GM18507 (cell line): ENCODE measurements at regions not wholly inside any gene's neighbourhood (a gene's known extent, or its start where the extent isn't known, plus 50 kb on each side); places are given as distances from the start of the nearest gene placed in this dataset.
A peak's percentile ranks its signal among the peaks of the same experiment; 100 is the strongest.

Source experiments
- DNase-seq: peaks from one replicate; pipeline ENCODE4 v3.0.0; 2011; ENCODE audit warnings: low read depth; ENCODE audit not compliant: insufficient read length; ENCODE audit errors: extremely low spot score
- FAIRE-seq: peaks from 2 replicates; lab custom pipeline; 2011; peaks lifted over from hg19 to GRCh38; lab: Jason Lieb, UNC

DNA sequence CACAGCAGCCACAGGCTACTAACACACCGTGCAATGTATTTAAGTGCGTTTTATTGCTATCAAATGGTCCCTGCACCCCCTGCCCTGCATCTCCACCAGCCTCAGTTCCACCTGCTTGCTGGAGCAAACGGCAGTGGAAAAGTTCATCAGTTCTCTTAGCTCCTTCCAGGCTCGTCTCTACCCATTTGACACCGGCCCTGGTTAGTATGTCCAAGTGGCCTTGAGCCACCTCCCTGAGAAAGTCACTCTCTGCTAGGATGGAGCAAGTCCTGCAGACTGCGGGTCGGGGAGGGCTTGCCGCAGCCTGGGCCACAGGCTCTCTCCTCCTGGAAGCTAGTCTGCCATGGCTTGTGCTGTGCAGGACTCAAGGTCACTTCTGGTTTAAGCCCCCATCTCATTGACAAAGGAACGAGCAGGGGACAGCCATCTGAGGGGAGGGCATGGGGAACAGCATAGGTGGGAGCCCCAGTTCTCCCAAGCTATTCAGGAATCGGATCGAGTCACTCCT lies 74.9 kb downstream of the RHOB start:
- no peak for FAIRE-seq

DNA sequence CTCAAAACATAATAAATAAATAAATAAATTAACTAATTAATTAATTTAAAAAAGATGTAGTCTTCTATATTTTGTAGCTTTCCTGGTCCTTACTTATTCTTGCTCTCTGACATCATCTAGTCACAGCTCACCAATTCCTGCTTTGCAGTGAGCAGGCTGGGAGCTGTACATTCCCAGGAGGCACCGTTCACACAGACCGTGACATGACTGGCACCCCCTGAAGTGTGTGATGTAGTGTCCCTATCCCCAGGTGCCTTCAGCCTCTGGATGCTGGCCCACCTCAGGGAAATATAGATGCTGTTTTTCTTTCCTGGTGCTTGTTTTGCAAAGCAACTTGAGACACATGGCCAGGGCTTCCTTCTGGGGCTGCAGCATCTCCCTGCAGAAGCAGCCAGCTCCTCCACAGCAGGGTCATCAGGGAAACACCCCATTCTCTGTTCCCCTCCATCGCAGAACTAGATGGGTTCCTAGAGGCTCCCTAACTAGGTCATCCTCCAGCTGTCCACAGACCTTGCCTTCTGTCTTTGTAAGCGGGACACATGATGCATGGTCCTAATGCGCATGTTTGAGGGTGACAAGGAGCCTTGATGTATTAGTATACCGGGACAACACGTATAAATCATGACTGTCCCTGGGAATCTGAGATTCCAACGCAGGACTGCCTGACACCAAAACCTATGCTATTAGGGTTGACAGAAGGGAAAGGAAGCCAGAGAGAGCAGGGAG lies 76.4 kb downstream of the RHOB start:
- FAIRE-seq (no peak), DNase-seq (no peak)

More for the DNA sequence above, 74.9 kb downstream of the RHOB start:
- DNase-seq, result no peak

DNA sequence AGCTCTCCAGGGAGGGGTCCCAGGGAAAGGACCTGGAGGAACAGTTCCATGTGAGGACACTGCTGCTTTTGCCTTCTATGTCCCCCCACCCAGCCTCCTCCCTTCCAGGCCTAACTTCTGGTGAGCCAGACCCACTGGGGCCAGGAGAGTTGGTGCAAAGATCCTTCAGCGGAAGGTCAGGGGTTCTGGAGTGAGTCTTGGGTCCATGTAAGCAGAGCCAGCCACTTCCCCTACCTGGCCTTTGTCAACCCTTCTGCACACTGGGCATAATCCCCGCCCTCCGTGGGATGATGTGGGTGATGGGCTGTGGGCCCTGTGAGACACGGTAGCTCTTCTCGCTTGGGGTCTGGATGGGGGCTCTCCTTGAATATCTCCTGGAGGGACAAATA lies 76.9 kb downstream of the RHOB start:
- DNase-seq (no peak), FAIRE-seq (no peak)

DNA sequence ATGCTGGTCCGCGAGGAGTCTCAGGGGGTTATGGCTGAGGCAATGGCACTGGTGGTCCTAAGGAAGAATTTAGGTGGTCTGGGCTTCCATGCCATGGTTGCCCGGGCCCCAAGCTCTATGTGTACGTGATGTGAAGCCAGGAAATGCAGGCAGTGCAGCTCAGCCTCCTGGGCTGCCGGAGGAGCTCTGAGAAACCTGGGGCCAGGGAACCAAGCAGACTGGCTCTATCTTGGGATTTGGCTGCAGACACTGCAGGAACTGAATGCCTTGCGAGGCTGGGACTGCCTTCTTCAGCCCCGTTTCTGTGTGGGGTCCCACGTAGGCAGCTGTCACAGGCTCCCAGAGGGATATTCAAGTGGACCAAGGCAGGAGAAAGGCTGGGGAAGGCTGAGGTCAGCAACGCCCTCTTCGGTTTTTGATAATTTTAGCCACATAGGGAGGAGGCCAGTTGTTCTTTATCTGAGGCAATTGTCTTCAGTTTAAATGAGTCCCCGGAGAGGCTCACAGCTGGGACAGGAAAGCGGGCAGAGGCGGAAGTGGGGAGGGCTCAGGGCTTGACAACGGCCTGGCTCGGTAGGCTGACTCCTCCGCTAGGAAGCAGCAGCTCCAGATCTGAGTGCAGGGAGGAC lies 77.7 kb downstream of the RHOB start:
- DNase-seq, result peak; percentile 51
- FAIRE-seq, result no peak

DNA sequence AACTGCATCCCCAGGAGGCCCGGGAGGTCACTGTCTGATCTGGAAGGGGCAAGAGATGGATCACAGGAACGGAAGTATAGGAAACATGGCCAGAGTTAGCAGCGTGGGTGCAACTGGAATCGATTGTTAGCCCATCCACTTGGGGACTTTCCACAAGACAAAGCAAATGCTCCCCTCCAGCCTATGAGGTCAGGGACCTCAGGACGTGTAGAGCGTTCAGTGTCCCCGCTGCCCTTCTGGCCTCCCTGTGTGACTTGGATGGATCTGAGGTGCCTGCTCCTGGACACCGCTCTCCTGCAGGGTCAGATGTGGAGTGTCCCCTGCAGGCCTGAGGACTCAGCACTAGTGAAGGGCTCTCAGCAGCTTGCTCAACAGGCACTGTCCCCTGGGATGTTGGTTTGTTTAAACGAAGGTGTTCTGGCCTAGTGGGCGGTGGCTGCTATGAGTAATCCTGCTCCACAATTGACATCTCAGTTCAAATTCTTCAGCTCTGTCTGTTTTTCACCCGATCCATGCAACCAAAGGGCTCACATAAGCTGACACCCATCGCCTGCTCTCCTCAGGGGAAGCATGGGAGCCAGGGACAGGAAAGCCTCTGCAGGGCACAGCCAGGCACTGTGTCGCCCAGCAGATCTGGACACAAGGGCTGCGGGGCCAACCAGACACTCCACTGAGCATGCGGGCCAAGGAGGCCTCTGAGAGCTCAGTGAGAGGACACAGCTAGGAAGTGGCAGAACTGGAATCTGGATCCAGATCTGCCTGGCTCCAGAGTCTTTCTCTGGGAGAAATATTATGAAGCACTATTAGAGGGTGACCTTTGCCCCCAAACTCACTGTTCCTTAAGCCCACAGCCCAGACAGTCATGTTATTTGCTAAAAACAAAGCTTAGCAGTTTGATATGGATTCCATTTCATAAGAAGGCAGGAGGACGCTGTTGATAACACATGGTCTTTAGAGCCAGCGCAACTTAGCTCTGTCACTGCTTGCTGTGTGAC lies 78.5 kb downstream of the RHOB start:
- DNase-seq (peak; percentile 69), FAIRE-seq (peak; percentile 88)

DNA sequence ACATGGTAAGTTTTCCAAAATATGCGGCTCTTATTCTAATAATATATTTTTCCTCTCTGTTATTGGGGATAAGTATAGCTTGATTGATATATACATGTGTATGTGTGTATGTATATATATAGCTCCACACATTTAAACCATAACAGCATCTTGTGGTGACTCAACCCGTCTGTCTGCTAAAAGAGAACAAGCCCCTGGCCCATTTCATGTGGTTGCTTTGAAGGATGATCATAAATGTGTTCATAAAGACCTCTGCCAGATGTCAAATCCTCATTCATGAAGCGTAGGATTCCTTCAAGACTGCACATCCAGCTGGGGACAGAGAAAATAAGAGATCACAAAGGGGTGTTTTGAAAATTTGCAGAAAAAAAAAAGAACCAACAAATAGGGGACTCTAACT lies 79.3 kb downstream of the RHOB start:
- FAIRE-seq (no peak), DNase-seq (no peak)

DNA sequence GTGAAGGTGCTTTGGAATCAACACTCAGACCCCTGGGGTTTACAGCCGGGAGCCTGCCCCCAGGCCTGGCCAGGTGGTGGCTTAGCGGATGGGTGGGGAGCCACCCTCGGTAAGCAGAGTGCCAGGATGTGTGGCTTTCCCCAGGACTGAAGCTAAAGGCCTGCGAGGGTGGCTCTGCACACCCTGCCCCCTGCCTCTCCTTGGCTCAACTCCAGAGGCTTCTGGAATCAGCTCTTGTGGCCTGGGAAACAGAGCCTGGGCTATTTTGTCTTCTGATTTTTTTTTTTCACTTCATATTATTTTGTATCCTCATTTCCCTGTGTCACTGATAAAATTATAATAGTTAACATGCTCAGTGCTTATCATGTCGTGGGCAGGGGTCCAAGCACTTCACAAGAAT lies 79.8 kb downstream of the RHOB start:
- DNase-seq (no peak), FAIRE-seq (no peak)

DNA sequence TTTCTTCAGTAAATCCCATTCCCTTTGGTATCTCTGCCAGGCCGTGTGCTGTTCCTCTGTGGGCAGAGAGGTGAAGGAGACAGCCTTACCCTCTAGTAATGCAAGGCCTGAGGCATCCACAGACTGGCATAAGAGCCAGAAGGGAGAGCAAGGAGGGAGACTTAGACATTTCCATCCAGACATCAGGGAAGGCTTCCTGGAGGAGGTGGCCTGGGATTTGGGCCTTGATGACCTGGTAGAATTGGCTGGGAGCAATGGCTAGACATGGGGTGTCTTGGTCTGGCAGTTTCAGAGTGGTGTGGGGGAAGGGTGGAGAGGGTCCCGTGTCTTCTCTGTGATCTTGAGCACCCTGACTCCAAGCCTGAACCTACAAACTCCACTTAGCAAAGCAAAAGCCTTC lies 81.8 kb downstream of the RHOB start:
- DNase-seq, result no peak
- FAIRE-seq, result no peak

DNA sequence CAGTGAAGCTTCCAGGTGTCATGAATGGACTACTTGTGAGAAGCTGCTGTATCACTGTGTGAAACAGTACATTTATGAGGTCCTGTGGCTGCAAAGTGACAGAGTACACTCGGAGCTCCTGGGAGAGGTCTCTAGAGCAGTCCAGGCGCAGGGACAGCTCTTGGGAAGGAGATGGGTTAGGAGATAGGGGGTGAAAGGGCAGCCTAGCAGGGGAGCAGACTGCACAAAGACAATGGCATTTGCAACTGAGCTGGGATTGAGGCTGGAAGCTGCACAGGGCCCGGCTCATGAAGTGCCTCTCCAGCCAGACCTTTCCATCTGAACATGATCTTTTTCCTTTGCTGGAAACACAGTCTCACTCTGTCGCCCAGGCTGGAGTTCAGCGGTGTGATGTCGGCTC lies 83.6 kb downstream of the RHOB start:
- FAIRE-seq (no peak), DNase-seq (no peak)

DNA sequence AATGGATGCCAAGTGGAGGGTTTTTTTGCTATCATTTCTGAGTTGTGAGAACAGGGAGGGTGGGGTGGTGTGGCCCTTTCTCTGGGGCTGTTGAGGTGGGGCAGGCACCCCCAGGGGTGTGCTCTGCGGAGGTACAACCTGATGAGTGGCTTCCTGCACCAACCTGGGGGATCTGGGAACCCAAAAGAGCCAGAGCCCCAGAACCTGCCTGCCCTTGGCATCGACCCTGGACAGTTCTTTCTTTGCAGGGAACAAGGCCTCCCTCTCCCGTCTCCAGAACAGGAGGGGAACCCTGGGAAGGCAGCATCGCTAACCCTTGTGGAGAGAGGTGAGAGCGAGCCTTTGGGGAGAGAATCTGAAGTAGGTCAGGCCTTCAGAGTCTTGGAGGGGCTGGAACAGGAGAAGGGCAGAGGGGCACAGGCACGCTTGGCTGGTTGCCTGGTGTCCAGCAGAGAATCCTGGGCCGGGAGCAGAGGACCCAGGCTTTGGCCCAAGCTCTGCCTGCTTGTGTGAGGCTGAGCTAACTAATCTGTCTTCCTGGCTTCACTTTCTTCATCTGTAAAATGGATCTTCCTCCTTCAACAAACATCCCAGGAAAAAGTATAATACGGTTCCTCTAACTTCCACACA lies 84.9 kb downstream of the RHOB start:
- FAIRE-seq, result no peak
- DNase-seq, result no peak

DNA sequence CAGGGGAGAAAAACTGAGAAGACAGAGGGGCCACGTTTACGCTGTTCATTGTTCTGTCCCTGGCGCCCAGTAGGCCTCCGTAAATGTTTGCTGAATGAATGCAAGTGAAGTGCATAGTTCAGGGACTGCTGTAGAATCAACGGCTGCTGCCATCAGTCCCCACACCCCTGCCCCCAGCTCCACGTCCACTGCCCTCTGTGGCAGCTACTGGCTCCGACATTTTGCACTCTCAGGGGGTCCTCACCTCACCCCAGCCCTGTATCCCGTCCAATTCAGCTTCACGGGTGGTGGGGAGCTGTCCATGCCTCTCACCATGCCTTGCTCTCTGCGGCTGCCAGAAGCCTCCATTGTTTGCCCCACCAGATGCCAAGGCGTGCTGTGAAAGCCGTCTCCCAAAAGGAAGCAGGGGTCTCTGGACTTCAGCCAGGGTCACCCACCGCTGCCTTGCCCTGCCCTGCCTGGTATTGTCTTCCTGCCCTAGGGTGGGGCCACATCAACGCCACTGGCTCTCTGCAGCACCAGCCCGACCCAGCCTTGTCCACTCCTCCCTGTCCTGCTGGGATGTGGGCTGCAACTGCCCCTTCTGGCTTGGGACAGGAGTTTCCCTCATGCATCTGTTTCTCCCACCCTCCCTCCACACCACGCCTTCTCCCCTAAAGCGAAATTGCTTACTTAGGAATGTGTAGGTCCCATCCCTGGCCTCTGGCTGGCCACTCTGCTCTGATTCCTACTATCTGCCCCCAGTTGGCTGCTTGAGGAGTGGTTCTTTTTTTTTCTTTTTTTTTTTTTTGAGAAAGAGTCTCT lies 86.0 kb downstream of the RHOB start:
- no peak for DNase-seq
- FAIRE-seq, result no peak

DNA sequence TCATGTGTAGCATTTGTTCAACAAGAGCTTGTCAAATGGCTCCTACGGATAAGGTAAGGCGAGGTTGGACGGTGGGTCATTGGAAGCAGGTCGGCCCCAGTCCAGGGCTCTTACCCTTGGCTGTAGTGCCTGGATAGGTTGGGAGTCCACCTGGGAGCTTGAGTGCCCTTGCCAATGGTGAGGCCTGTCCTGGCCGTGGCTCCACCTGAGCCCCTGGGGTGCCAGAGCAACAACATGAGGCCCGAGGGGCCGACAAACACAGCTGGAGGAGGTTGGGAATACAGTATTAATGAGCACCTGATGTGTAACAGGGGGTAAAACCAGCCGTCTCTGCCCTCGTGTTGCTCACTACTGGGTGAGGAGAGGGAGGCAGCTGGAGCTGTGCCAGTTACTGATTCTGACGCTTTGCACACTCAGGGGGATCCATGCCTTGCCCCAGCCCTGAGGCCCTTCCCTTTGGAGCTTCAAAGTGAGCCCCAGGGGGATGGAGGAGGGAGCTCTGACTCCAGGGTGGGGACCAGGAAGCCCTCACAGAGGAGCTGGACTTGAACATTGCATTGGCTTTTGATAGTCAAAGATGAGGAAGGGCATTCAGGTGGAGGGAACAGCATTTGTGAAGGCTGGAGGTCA lies 87.2 kb downstream of the RHOB start:
- FAIRE-seq (no peak), DNase-seq (no peak)

DNA sequence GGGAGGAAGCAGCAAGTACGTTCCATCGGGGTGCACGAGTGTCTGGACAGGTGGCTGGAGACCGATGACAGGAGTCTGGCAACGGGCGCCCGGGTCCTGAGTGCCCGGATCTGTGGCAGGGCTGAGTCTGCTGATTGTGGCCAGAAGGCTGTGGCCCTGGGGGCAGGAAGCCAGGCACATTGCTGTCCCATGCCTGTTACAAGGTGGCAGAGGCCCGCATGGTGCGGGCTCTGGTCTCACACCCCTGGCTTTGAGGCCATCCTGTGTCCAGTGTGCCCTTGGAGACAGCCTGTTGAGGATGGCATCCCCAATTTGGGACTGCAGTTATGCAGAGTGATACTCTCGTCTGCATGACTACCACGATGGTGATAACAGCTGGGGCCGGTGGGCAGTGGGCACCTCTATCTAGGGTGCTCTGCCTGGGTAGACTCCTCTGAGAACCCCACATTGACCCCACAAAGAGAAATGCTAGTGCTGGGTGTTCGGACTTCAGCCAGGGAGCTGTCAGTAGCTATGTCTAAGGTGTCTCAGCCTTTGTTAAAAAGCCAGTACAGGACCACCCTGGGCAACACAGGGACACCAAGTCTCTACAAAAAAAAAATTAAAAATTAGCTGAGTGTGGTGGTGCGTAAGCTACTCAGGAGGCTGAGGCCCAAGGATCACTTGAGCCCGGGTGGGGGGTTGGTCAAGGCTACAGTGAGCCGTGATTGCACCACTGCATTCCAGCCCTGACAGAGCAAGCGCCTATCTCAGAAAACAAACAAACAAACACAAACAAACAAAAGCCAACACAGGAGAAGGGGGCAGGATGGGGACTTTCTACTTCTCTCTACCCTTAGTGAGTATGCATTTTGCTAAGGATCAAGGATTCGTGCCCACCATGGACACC lies 88.3 kb downstream of the RHOB start:
- FAIRE-seq, result no peak
- no peak for DNase-seq

DNA sequence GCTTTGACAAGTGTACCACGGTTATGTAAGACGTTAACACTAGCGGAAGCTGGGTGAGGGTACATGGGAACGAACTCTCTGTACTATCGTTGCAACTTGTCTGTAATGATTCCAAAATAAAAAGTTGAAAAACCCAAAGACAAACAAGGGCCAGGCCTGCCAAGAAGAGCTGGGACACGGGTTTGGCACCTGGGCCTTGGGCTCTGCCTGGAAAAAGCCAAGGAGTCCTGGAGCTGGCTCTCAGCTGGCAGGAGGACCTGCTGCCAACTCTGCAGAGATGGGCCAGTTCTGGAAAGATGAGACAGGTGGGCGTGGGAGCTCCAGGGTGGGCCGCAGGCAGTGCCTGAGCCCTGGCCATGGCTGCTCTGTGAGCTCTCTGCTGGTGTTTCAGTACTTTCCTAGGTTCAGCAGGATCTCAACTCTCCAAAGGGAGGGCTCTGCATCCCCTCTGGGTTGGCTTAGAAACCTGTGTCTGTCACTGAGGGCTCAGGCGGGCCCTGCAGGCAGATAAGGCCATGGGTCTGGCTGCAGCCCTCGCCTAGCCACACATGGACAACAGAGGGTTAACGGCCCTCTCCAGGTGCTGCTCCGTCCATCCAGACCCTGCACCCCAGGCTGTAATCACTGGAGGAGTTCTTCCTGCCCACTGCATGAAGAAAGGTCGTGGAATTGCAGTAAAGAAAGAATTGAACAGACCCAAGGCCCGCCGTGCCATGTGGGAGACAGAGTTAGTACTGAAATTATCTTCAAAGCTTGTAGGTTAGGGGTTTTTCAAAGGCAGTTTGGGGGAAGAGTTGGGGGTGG lies 89.9 kb downstream of the RHOB start:
- FAIRE-seq, result no peak
- no peak for DNase-seq

DNA sequence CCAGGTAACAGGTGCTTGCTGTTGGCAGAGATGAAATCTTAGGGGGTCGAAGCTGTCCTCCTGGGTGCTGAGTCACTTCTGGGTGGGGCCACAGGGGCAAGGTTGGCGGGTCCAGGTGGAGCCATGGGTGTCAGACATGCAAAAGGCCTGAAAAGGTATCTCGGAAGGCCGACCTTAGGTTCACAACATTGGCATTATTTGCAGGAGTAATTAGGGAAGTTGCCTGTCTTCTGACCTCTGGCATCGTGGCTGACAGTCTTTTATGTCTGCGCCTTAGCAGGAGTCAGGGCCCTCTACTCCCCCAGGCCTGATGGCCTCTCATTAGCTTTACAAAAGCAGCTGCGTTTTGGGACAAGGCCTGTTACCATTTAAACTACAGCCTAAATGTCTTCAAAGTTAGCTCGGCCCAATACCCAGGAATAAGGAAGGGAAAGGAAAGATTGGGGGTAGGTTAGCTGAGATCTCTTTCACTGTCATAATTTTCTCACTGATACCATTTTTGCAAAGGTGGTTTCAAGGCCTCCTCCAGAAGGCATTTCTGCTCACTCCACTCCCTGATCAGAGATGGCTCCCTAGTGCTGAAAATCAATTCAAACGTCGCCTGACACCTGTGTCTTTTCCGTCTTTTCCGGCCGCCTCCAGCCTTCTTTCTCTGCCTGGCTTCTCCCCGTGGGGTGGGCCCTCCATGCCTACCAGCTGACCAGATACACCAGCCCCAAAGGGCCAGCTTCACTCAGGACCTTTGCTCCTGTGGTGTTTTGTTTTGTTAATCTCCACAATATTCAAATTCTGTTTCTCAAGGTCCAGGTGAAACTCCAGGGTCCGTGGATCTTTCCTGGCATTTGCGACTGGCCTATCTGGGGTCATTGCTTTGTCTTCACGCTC lies 90.8 kb downstream of the RHOB start:
- DNase-seq, result no peak
- no peak for FAIRE-seq
